GM19239 (cell line): ENCODE measurements at regions not wholly inside any gene's neighbourhood (a gene's known extent, or its start where the extent isn't known, plus 50 kb on each side); places are given as distances from the start of the nearest gene placed in this dataset.

ENCODE experiments used
- DNase-seq: peaks from one replicate; pipeline ENCODE4 v3.0.0; 2011; ENCODE audit warnings: low spot score; ENCODE audit not compliant: insufficient read length
- FAIRE-seq: peaks from 2 replicates; lab custom pipeline; 2011; peaks lifted over from hg19 to GRCh38; lab: Jason Lieb, UNC

DNA sequence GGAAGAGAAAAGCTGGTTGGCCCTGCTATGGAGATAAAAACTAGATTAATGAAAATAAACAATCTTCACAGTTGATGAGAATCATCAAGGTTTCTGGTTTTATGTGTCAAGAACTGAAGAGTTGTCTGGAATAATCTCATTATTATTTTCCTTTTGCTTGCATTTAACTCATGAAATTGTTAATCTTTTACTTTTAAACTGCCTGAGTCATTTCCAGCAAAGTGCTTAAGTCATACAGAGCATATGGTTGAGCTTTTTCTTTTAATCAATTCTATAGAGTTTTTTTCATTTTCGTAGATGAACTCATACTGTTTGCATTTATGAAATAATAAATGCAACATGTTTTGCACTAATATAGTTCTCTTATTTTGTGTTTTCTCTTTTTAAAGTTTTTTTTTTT lies 747.9 kb downstream of the NXPH1 start:
- no peak for DNase-seq
- FAIRE-seq = no peak

DNA sequence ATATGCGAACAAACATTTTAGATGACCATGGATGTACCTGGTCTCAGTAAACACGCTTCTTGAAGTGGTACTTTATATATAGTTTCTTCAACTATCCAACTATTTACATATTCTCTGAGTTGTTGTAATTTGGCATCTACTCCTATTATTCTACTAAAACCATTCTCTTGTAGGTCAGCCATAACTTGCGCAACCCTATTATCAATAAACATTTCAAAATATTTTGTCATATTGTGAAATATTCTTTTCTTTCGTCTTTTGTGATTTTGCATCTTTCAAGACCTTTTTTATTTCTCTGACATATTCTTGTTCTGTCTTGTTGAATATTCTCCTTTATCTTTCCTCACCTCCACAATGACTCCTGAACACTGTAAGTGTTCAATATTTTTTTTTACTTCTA lies 753.3 kb downstream of the NXPH1 start:
- DNase-seq (no peak), FAIRE-seq (no peak)

GRCh38 chr7:9189703-9190102 lies 756.3 kb downstream of the NXPH1 start:
- no peak for DNase-seq
- FAIRE-seq = no peak

GRCh38 chr7:9192969-9193368 lies 759.6 kb downstream of the NXPH1 start:
- no peak for DNase-seq
- FAIRE-seq = no peak

DNA sequence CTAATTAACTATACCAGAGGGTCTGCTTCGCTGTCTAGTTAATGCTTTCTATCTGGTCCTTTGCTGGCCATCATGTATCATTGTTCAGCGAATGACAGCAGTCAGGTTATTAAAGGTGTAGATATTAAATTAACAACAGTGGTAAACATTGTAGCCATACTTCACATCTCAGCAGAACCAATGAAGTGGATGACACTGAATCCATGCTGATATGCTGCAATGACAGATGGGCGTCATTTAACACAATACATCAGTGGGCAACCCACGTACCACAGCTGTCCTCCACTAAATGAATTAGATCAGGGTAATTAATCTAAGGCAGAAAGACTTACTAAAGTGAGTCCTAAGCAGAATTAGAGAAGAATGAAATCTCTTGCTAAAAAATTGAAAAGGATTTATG lies 767.2 kb downstream of the NXPH1 start:
- FAIRE-seq = no peak
- DNase-seq = no peak

GRCh38 chr7:9201928-9202327 lies 768.5 kb downstream of the NXPH1 start:
- no peak for DNase-seq
- FAIRE-seq = no peak

DNA sequence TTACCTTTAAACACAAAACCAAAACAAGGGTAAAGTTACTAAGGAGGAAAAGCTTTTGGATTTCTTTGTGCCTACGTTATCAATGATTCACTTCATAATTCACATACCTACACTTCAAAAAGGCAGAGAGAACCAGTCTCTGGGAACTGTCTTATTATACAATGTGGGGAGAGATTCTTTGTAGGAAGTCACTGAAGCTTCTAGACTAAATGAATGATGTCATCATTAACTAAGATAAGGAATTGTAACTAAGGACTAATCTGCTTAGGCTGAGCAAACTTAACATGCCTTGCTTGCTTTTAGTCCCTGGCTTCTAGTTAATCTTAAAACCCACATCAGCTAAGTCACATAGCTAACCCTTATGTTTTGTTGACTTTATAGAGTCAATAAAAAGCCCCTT lies 771.2 kb downstream of the NXPH1 start:
- no peak for FAIRE-seq
- DNase-seq = no peak

DNA sequence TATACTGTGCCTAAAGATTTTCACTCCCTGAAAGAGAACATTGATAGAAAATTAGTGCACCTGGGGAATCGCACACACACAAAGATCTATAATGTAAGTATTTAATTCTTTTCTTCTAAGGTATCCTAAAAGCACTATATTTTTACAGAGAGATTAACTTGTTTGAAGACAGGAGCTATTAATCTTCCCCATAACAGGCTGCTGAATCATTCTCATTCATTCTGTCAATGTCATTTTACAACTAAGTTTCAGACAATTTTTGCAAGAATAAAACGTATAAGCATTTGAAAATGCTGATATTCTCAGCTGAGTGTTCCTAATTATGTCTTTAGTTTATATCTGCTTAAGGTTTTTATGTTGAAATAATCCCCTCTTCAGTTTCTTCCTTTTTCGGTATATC lies 776.7 kb downstream of the NXPH1 start:
- DNase-seq (no peak), FAIRE-seq (no peak)

DNA sequence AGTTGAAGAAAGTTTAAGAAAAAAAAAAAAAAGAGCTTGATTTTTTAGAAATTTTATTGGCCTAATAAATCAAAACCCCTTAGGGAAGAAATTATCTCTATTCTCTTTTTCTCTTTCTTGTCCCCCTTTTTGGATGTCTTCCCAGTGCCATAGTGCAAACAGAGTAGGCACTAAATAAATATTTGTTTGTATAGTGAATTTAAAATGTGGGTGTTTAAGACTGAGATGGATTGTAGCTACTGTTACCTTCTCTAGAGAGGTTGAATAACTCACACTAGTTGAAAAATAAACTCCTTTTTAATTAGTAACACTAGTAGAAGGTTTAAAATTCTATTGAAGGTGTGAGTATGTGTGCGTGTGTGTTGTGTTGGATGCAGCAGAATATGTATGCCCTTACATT lies 783.8 kb downstream of the NXPH1 start:
- FAIRE-seq = no peak
- DNase-seq = no peak

GRCh38 chr7:9226500-9226899 lies 793.1 kb downstream of the NXPH1 start:
- DNase-seq = no peak
- FAIRE-seq = no peak

GRCh38 chr7:9231630-9232121 lies 798.3 kb downstream of the NXPH1 start:
- FAIRE-seq (no peak), DNase-seq (no peak)

DNA sequence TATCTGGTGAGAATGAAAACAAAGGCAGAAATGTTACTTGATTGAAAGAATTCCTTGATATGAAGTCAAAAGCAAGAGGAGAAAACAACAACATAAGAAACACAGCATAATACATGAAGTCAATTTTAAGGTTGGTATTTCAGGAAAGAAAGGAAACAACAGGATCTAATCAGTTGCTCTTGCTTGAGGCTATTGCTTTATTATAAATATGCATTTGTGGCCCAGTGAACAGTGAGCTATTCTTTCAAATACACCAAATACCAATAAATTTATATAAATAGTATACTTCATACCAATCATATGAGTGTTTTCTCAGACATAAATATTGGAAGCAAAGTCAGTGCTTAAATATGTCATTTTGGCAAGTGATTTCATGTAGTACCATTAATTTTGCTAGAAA lies 806.6 kb downstream of the NXPH1 start:
- DNase-seq = no peak
- no peak for FAIRE-seq

GRCh38 chr7:9241826-9242225 lies 808.4 kb downstream of the NXPH1 start:
- DNase-seq (no peak), FAIRE-seq (no peak)

GRCh38 chr7:9242636-9243035 lies 809.2 kb downstream of the NXPH1 start:
- DNase-seq = no peak
- FAIRE-seq = no peak

GRCh38 chr7:9250876-9251275 lies 817.5 kb downstream of the NXPH1 start:
- FAIRE-seq = no peak

GRCh38 chr7:9264395-9264794 lies 831.0 kb downstream of the NXPH1 start:
- FAIRE-seq (no peak), DNase-seq (no peak)

More at GRCh38 chr7:9250876-9251275, 817.5 kb downstream of the NXPH1 start:
- DNase-seq = no peak

- FAIRE-seq (no peak), DNase-seq (no peak)
Observed at GRCh38 chr7:9280088-9280487, 846.7 kb downstream of the NXPH1 start.

DNA sequence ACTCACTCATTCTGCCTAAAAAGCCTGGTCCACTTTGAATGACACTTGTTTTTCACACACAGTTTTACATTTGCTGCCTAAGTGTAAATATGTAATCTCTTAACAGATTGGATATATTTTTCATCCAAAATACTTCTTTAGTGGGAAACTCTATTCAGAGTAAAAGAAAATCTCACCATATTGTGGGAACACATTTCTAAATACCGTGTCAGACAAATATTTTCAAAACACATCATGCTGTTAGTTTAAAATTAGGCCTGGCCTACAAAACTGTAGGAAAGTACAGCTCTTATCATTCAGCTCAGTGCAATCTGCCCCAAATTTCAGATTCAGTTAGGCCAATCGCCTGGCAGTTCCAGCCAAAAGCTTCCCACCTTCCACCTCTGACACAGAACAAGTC lies 849.8 kb downstream of the NXPH1 start:
- FAIRE-seq (no peak), DNase-seq (no peak)

- no peak for FAIRE-seq
- no peak for DNase-seq
Observed at GRCh38 chr7:9302436-9302835, 869.0 kb downstream of the NXPH1 start.

GRCh38 chr7:9307131-9307530 lies 873.7 kb downstream of the NXPH1 start:
- FAIRE-seq = no peak
- DNase-seq = no peak

GRCh38 chr7:9324513-9324912 lies 891.1 kb downstream of the NXPH1 start:
- no peak for FAIRE-seq
- no peak for DNase-seq

- no peak for FAIRE-seq
- DNase-seq = no peak
Observed at GRCh38 chr7:9328296-9328695, 894.9 kb downstream of the NXPH1 start.

DNA sequence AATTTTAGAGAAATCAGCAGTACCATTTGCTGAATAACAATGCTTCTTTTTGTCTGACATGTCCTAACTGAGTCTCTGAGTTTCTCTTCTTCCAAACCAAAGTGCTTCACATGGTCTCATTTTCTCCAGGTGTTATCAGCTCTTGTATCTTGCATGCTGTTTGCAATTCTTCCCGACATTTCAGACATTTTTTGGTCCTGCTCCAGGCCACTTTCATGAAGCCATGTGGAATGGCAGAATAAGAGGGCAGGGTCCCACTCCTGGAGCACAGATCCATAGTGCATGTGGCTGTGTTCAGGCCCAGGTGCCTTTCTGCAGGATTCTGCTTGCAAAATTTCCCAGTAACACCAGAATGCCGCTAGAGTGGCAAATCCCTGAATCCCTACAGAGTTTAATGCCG lies 916.2 kb downstream of the NXPH1 start:
- no peak for DNase-seq
- FAIRE-seq = no peak
